ENCODE measurements at regions not wholly inside any gene's neighbourhood (a gene's known extent, or its start where the extent isn't known, plus 50 kb on each side); places are given as distances from the start of the nearest gene placed in this dataset.

GRCh38 chr2:128729051-128729450, 410.4 kb upstream of the HS6ST1 start:
- no peak for DNase-seq (ENCODE audit: extremely low read depth, low read depth)
- H3K4me3 ChIP-seq (replicated peaks; ENCODE audit: low read depth, low read length): no peak overlapping the region
- TF ChIP-seq, protein P1, sequence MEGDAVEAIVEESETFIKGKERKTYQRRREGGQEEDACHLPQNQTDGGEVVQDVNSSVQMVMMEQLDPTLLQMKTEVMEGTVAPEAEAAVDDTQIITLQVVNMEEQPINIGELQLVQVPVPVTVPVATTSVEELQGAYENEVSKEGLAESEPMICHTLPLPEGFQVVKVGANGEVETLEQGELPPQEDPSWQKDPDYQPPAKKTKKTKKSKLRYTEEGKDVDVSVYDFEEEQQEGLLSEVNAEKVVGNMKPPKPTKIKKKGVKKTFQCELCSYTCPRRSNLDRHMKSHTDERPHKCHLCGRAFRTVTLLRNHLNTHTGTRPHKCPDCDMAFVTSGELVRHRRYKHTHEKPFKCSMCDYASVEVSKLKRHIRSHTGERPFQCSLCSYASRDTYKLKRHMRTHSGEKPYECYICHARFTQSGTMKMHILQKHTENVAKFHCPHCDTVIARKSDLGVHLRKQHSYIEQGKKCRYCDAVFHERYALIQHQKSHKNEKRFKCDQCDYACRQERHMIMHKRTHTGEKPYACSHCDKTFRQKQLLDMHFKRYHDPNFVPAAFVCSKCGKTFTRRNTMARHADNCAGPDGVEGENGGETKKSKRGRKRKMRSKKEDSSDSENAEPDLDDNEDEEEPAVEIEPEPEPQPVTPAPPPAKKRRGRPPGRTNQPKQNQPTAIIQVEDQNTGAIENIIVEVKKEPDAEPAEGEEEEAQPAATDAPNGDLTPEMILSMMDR (IDR thresholded peaks at IDR 0.05; ENCODE audit: low read depth, low read length, missing control alignments): no peak

GRCh38 chr2:128731994-128732650, 413.5 kb upstream of the HS6ST1 start:
- TF ChIP-seq, protein P1 (IDR thresholded peaks at IDR 0.05; ENCODE audit: low read depth, low read length, missing control alignments): no peak
- H3K4me3 ChIP-seq (replicated peaks; ENCODE audit: low read depth, low read length): no peak overlapping the region
- no peak for DNase-seq (ENCODE audit: extremely low read depth, low read depth)

GRCh38 chr2:128732976-128733431, 414.3 kb upstream of the HS6ST1 start:
- TF ChIP-seq, protein P1 (IDR thresholded peaks at IDR 0.05; ENCODE audit: low read depth, low read length, missing control alignments): no peak
- no peak overlapping the region for H3K4me3 ChIP-seq (replicated peaks; ENCODE audit: low read depth, low read length)
- DNase-seq (ENCODE audit: extremely low read depth, low read depth): no peak

DNA sequence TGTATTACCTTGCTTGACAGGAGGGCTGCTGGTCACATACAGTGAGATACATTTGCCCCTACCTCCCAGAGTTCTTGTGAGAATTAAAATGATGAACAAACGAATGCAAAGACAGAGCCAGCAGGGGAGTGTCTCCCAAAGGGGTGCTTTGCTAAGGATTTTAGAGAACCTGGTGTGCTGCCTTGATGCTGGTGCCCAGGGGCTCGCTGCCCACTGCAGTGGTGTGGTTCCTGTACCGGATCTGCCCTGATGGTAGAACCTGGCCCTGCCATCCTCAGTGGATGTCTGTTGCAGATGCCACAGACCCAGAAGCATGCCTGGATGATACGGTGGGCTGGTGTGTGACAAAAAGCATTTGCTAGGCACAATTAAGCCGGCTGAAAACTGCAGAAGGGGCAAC, 414.8 kb upstream of the HS6ST1 start:
- DNase-seq (ENCODE audit: extremely low read depth, low read depth): no peak
- TF ChIP-seq, protein P1 (IDR thresholded peaks at IDR 0.05; ENCODE audit: low read depth, low read length, missing control alignments): no peak
- H3K4me3 ChIP-seq (replicated peaks; ENCODE audit: low read depth, low read length): no peak overlapping the region

DNA sequence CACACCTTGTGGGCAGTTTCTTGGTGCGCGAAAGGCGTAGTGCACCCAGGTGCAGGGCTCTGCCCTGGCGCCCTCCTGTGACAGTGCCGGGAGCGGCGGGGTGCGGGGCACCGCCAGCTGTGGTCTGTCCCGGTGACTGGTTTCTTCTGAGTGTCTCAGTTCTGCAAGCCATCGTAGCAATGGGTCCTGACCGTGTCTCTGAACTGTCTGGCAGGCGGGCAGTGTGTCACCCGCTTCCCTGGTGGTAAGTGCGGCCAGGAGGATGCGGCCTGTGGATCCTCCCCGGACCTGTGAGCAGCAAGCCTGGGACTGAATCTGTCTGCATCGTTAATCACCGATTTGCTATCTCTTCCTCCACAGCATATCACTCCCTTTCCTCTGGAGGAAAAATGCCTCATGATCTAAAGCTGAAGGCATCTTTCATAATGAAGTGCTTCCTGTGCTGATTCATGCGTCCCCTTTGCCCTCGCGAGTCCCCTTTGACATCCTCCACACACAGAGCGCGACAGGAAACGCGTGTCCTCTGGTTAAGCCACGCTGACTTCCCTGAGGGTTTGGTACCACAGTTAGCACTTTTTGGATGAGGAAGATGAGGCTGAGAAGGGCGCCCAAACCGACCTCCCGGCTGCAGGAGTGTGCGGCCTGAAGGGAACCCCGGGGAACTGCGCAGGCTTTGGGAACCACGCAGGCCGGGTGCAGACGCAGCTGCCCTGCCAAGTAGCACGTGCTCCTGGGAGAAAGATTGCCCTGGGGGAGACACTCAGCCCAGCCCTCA, 416.0 kb upstream of the HS6ST1 start:
- no peak for DNase-seq (ENCODE audit: extremely low read depth, low read depth)
- H3K4me3 ChIP-seq (replicated peaks; ENCODE audit: low read depth, low read length): no peak overlapping the region
- TF ChIP-seq, protein P1 (IDR thresholded peaks at IDR 0.05; ENCODE audit: low read depth, low read length, missing control alignments): no peak

DNA sequence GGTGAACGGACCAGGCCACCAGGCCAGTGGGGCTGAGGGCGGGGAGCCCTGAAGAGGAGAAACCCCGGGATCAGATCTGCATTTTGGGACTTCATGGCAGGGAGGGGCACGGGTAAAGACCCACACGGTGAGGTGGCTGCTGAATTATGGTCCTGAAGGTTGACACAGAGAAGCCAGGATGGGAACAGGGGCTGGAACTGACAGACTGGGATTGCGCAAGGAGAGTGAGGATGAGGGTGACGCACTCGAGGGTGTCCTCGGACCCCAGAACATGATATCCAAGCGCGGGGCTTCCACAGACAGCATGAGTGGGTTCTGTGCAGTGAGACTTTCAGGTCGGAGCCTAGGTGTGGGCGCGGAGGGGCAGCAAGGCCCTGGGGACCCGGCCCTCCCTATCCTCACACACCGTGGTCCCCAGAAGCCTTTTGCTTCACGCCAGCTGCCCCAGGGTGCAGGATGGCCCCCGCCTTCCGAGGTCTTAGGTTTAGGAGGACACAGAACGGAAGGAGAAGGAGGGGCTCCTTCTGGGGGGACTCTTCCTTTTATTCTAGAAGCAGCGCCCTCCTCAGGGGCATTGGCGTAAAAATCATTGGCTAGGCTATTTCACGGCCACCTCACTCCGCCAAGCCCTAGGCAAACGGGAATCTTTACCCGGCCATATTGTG, 416.8 kb upstream of the HS6ST1 start:
- H3K4me3 ChIP-seq (replicated peaks; ENCODE audit: low read depth, low read length): no peak overlapping the region
- DNase-seq (ENCODE audit: extremely low read depth, low read depth): no peak
- TF ChIP-seq, protein P1 (IDR thresholded peaks at IDR 0.05; ENCODE audit: low read depth, low read length, missing control alignments): no peak
